Stimulated activated CD4-positive, alpha-beta T cell treated with anti-CD3 and anti-CD28 coated beads, Interleukin-4, amount 100 ng/mL, for 1 hour (primary cell): ENCODE measurements at regions not wholly inside any gene's neighbourhood (a gene's known extent, or its start where the extent isn't known, plus 50 kb on each side); places are given as distances from the start of the nearest gene placed in this dataset.

Experiments used
- DNase-seq: peaks from one replicate; pipeline ENCODE4 v3.0.0-alpha.2; 2020

- no peak for DNase-seq
Measured at GRCh38 chr20:56805313-56805712, 176.2 kb downstream of the TFAP2C start.

GRCh38 chr20:56805966-56806365 lies 176.9 kb downstream of the TFAP2C start:
- no peak for DNase-seq

GRCh38 chr20:56806952-56807517 lies 177.9 kb downstream of the TFAP2C start:
- no peak for DNase-seq

GRCh38 chr20:56808117-56808725 lies 179.1 kb downstream of the TFAP2C start:
- DNase-seq = no peak

- DNase-seq = no peak
Measured at GRCh38 chr20:56808732-56809131, 179.6 kb downstream of the TFAP2C start.

- DNase-seq = no peak
Measured at GRCh38 chr20:56809668-56810067, 180.6 kb downstream of the TFAP2C start.

- DNase-seq = no peak
Measured at GRCh38 chr20:56810141-56810540, 181.0 kb downstream of the TFAP2C start.

GRCh38 chr20:56815796-56816195 lies 186.7 kb downstream of the TFAP2C start:
- DNase-seq = no peak

GRCh38 chr20:56816349-56816748 lies 187.2 kb downstream of the TFAP2C start:
- no peak for DNase-seq

- DNase-seq = no peak
Measured at GRCh38 chr20:56817780-56818675, 188.9 kb downstream of the TFAP2C start.

GRCh38 chr20:56820984-56821383 lies 191.9 kb downstream of the TFAP2C start:
- DNase-seq = no peak

- no peak for DNase-seq
Measured at GRCh38 chr20:56826306-56826704, 197.2 kb downstream of the TFAP2C start.

- no peak for DNase-seq
Measured at GRCh38 chr20:56826705-56827665, 197.9 kb downstream of the TFAP2C start.

GRCh38 chr20:56827763-56828162 lies 198.7 kb downstream of the TFAP2C start:
- DNase-seq = no peak

- no peak for DNase-seq
Measured at GRCh38 chr20:56828402-56828801, 199.3 kb downstream of the TFAP2C start.

GRCh38 chr20:56829788-56830385 lies 200.8 kb downstream of the TFAP2C start:
- no peak for DNase-seq

- no peak for DNase-seq
Measured at GRCh38 chr20:56831795-56832194, 202.7 kb downstream of the TFAP2C start.

GRCh38 chr20:56833427-56833826 lies 204.3 kb downstream of the TFAP2C start:
- DNase-seq = no peak

- no peak for DNase-seq
Measured at GRCh38 chr20:56835829-56836550, 206.9 kb downstream of the TFAP2C start.

GRCh38 chr20:56839222-56839621 lies 210.1 kb downstream of the TFAP2C start:
- no peak for DNase-seq

- no peak for DNase-seq
Measured at GRCh38 chr20:56839786-56840185, 210.7 kb downstream of the TFAP2C start.
